IMR-90 (cell line): ENCODE measurements at regions not wholly inside any gene's neighbourhood (a gene's known extent, or its start where the extent isn't known, plus 50 kb on each side); places are given as distances from the start of the nearest gene placed in this dataset.

Source experiments
- ATAC-seq: fragments of 200-7000 bp; cut with Tn5 transposase; 2 replicates; pipeline ENCODE4 v1.9.1; 2020; ENCODE audit warnings: low read depth, mild to moderate bottlenecking, moderate library complexity
- BruUV-seq: library from RNA; stranded (reverse); fragments of 400-500 nt; replicated peaks from 2 replicates; lab custom pipeline; 2021; lab: Mats Ljungman, UMichigan
- CTCF ChIA-PET: fragments of 300-600 bp; formaldehyde crosslinking; extraction: SDS; loops from one replicate; lab custom pipeline; 2021; ENCODE audit warnings: antibody characterized with exemption; lab: Yijun Ruan, JAX
- POLR2A ChIA-PET: fragments of 300-600 bp; sonication (Branson Sonifier 250); formaldehyde crosslinking; loops from one replicate; lab custom pipeline; 2022; ENCODE audit warnings: antibody characterized with exemption; ENCODE audit not compliant: unreplicated experiment; lab: Charles Lee
- DNase-seq: peaks from one replicate; pipeline ENCODE4 v3.0.0; 2013
- H2AFZ ChIP-seq: replicated peaks from 2 replicates; pipeline ENCODE3; 2013; ENCODE audit warnings: low read length, mild to moderate bottlenecking; ENCODE audit not compliant: poor library complexity
- H2AK5ac ChIP-seq: 2 replicates; pipeline ENCODE4 v1.6.1; 2013; ENCODE audit warnings: low read depth, low read length, inconsistent platforms
- H2AK9ac ChIP-seq: replicated peaks from 2 replicates; pipeline ENCODE3; 2013; ENCODE audit warnings: mild to moderate bottlenecking, low read depth, low read length, moderate library complexity; ENCODE audit not compliant: poor library complexity
- H2BK120ac ChIP-seq: 2 replicates; pipeline ENCODE4 v1.6.1; 2013; ENCODE audit warnings: low read depth, low read length, inconsistent platforms
- H2BK15ac ChIP-seq: 3 replicates; pipeline ENCODE4 v1.6.1; 2013; ENCODE audit warnings: low read depth, low read length, inconsistent platforms
- H2BK20ac ChIP-seq: 2 replicates; pipeline ENCODE4 v1.6.1; 2013; ENCODE audit warnings: low read depth, mild to moderate bottlenecking, inconsistent platforms, low read length, moderate library complexity
- H2BK5ac ChIP-seq: 2 replicates; pipeline ENCODE4 v1.6.1; 2013; ENCODE audit warnings: mild to moderate bottlenecking, low read depth, low read length, inconsistent platforms; ENCODE audit not compliant: poor library complexity, severe bottlenecking
- H3K14ac ChIP-seq: replicated peaks from 2 replicates; pipeline ENCODE4 v1.6.1; 2013; ENCODE audit warnings: low read depth, low read length, inconsistent platforms
- H3K18ac ChIP-seq: 2 replicates; pipeline ENCODE4 v1.6.1; 2013; ENCODE audit warnings: low read depth, low read length, control low read depth
- H3K23ac ChIP-seq: 2 replicates; pipeline ENCODE4 v1.6.1; 2013; ENCODE audit warnings: low read depth, low read length, inconsistent platforms
- H3K27ac ChIP-seq: 2 replicates; pipeline ENCODE4 v1.5.1; 2013; ENCODE audit warnings: mild to moderate bottlenecking, control low read depth, low read length; ENCODE audit not compliant: insufficient read depth
- H3K27me3 ChIP-seq: 2 replicates; pipeline ENCODE4 v1.6.1; 2013; ENCODE audit warnings: low read length; ENCODE audit not compliant: control insufficient read depth, insufficient read depth
- H3K36me3 ChIP-seq: 2 replicates; pipeline ENCODE4 v1.6.1; 2013; ENCODE audit warnings: low read length, mixed read lengths; ENCODE audit not compliant: control insufficient read depth, insufficient read depth
- H3K4ac ChIP-seq: 2 replicates; pipeline ENCODE4 v1.6.1; 2013; ENCODE audit warnings: low read depth, low read length, inconsistent platforms
- H3K4me1 ChIP-seq: 2 replicates; pipeline ENCODE4 v1.6.1; 2013; ENCODE audit warnings: low read length, mixed read lengths; ENCODE audit not compliant: control insufficient read depth, insufficient read depth
- H3K4me2 ChIP-seq: 2 replicates; pipeline ENCODE4 v1.6.1; 2013; ENCODE audit warnings: low read depth, mild to moderate bottlenecking, control low read depth, low read length, moderate library complexity
- H3K4me3 ChIP-seq: 2 replicates; pipeline ENCODE4 v1.5.1; 2013; ENCODE audit warnings: low read depth, mild to moderate bottlenecking, control low read depth, low read length, moderate library complexity; ENCODE audit not compliant: insufficient read depth
- H3K56ac ChIP-seq: 2 replicates; pipeline ENCODE4 v1.6.1; 2013; ENCODE audit warnings: low read length, inconsistent platforms; ENCODE audit not compliant: insufficient read depth; ENCODE audit errors: extremely low read depth
- H3K79me1 ChIP-seq, 2 experiments: 2 replicates each; pipeline ENCODE4 v1.6.1; 2013; ENCODE audit warnings: low read length in 2 of 2, inconsistent platforms in 1 of 2, low read depth in 1 of 2
- H3K9ac ChIP-seq: 2 replicates; pipeline ENCODE4 v1.6.1; 2013; ENCODE audit warnings: low read depth, low read length, control low read depth
- H3K9me1 ChIP-seq: 2 replicates; pipeline ENCODE4 v1.6.1; 2013; ENCODE audit warnings: low read length, inconsistent platforms; ENCODE audit not compliant: insufficient read depth
- H3K9me3 ChIP-seq: 2 replicates; pipeline ENCODE4 v1.6.1; 2013; ENCODE audit warnings: low read length; ENCODE audit not compliant: control insufficient read depth, insufficient read depth
- H4K20me1 ChIP-seq: 2 replicates; pipeline ENCODE4 v1.6.1; 2013; ENCODE audit warnings: low read length, inconsistent platforms; ENCODE audit not compliant: insufficient read depth
- H4K5ac ChIP-seq: 2 replicates; pipeline ENCODE4 v1.6.1; 2013; ENCODE audit warnings: mild to moderate bottlenecking, low read depth, low read length, control low read depth
- H4K8ac ChIP-seq, 2 experiments: 2 replicates each; pipeline ENCODE4 v1.6.1; 2013; ENCODE audit warnings: low read depth in 2 of 2, low read length in 2 of 2, control low read depth in 1 of 2, inconsistent platforms in 1 of 2
- H4K91ac ChIP-seq: 2 replicates; pipeline ENCODE4 v1.6.1; 2013; ENCODE audit warnings: low read depth, low read length, inconsistent platforms; ENCODE audit not compliant: insufficient read depth
- NFE2L2 ChIP-seq: fragments of 150-350 bp; IDR thresholded peaks from 2 replicates; pipeline ENCODE4 v1.6.1; 2016; ENCODE audit warnings: low read depth, mild to moderate bottlenecking, low read length
- RCOR1 ChIP-seq: IDR thresholded peaks from 2 replicates; pipeline ENCODE4 v1.6.1; 2012; ENCODE audit warnings: mild to moderate bottlenecking, low read length, improper control_type of control experiment; ENCODE audit not compliant: insufficient replicate concordance
- WGBS, 2 experiments: methylation state at CpG; one replicate each; pipeline versions ENCODE4 v1.1.5 to v1.1.7; 2013; ENCODE audit warnings: missing lambda C conversion rate in 2 of 2; ENCODE audit not compliant: insufficient read length in 1 of 2; ENCODE audit errors: extremely low coverage in 2 of 2; 5-methylcytosine and 5-hydroxymethylcytosine counted together
- dilution Hi-C: fragments of 300-500 bp; cut with HindIII; formaldehyde crosslinking; loops from one replicate; pipeline ENCODE4 v1.14.3; 2018; ENCODE audit warnings: low sequenced_read_pairs; ENCODE audit not compliant: unreplicated experiment
- in situ Hi-C: fragments of 300-500 bp; cut with MboI; formaldehyde crosslinking; loops from 3 replicates; pipeline ENCODE4 v1.14.3; 2019; ENCODE audit warnings: low sequenced_read_pairs, inconsistent platforms, mixed read lengths
- intact Hi-C: fragments of 100-400 bp; cut with micrococcal nuclease; formaldehyde crosslinking; loops from 2 replicates; pipeline ENCODE4 v1.10.0; 2022

DNA sequence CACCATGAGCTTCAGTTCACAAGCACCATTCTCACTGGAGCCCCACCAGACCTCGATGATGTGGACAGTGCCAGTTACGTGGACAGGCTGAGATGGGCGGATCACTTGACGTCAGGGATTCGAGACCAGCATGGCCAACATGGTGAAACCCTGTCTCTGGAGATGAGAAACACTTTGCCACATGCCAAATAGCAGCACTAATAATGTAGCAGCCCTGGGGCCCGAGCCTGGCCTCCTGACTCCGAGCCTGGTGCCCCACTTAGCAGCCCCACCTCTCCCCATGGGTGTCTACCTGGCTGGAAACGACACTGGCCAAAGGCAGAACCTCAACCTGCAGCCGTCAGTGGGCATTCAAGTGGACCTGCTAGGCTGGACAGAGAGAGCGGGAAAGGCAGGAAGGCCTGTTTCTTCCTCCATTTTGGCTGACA is 129.1 kb downstream of the TOMM20 start:
- Histone ChIP-seq H4K5ac (peak overlapping the region; percentile 23; the same call in 1 of the 2 replicates), H2BK120ac (peak overlapping the region; percentile 90), H2BK5ac (peak overlapping the region; percentile 12), H2AFZ (peak overlapping the region; percentile 60), H3K79me1 (peaks cover 0 to 9% of the 10 kb centered on the region in 2 experiments; a peak in 2 of 4 replicates), H3K4ac (peak overlapping the region; percentile 85), H3K9me3 (no peaks in the 10 kb centered on the region), H3K14ac (peak overlapping the region; percentile 46; the same call in 1 of the 2 replicates), H3K4me3 (no peak overlapping the region), H3K36me3 (no peaks in the 10 kb centered on the region), H3K27me3 (no peaks in the 10 kb centered on the region), H3K4me1 (peaks cover 14% of the 10 kb centered on the region), H4K20me1 (no peaks in the 10 kb centered on the region), H2AK5ac (peak overlapping the region; percentile 94), H4K91ac (peak overlapping the region; percentile 89), H3K18ac (peak overlapping the region; percentile 24), H3K23ac (no peak overlapping the region), H4K8ac (no peak overlapping the region), H2AK9ac (no peak overlapping the region), H3K4me2 (no peak overlapping the region), H2BK20ac (peak overlapping the region; percentile 92), H3K27ac (no peak overlapping the region), H3K56ac (no peak overlapping the region), H3K9ac (no peak overlapping the region), H2BK15ac (peak overlapping the region; percentile 15; the same call in 2 of the 3 replicates), H3K9me1 (peaks cover 8% of the 10 kb centered on the region; the same call in 1 of the 2 replicates)
- POLR2A ChIA-PET: no interaction called here
- in situ Hi-C loops: no loop called here
- 100% methylated on average over 4 of the region's 10 CpGs; no CpG with 5 or more reads in 1 of the 2 experiments for WGBS, 2 experiments
- BruUV-seq: no TSS peak
- intact Hi-C loops: no loop called here
- no peak for TF ChIP-seq RCOR1
- TF ChIP-seq NFE2L2: no peak
- no peak for ATAC-seq
- dilution Hi-C loops: no loop called here
- no peak for DNase-seq
- CTCF ChIA-PET: interaction anchor here (0.7 to 1.0 kb wide), 2 partner anchors 29 to 380 kb away, joined by 3 read pairs; no protein-coding TSS in a partner anchor
